ENCODE measurements at regions not wholly inside any gene's neighbourhood (a gene's known extent, or its start where the extent isn't known, plus 50 kb on each side); places are given as distances from the start of the nearest gene placed in this dataset.

DNA sequence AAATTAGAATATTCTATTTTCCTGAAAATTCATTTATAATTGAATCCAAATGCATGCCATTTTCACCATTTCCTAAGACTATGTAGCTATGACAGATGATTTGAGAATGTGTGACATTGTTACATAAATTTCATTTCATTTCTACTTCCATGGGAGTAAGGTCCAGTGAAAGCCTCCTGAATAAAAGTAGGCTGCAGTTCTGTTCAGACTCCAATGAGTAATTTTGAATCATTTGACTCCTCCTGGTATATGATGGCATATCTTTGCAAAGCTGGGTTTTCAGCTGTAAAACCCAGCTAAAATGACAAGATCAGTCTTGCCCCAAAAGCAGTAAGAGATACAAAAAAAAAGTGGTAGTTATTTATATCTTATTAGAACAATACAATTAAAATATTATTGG is 101.0 kb upstream of the DNAJC10 start:
- Histone ChIP-seq H3K9me3 (ENCODE audit: control insufficient read depth, insufficient read depth, low read length) (no peaks in the 10 kb centered on the region), H3K4me3 (ENCODE audit: low read depth, low read length) (no peak overlapping the region), H3K27ac (ENCODE audit: low read depth, low read length) (no peak overlapping the region), H3K27me3 (ENCODE audit: control insufficient read depth, insufficient read depth, low read length) (no peaks in the 10 kb centered on the region)
- DNase-seq (ENCODE audit: low read depth, low spot score): no peak
- ChIA-PET POLR2A (no interaction called here), CTCF (no interaction called here)
- TF ChIP-seq, protein P1, sequence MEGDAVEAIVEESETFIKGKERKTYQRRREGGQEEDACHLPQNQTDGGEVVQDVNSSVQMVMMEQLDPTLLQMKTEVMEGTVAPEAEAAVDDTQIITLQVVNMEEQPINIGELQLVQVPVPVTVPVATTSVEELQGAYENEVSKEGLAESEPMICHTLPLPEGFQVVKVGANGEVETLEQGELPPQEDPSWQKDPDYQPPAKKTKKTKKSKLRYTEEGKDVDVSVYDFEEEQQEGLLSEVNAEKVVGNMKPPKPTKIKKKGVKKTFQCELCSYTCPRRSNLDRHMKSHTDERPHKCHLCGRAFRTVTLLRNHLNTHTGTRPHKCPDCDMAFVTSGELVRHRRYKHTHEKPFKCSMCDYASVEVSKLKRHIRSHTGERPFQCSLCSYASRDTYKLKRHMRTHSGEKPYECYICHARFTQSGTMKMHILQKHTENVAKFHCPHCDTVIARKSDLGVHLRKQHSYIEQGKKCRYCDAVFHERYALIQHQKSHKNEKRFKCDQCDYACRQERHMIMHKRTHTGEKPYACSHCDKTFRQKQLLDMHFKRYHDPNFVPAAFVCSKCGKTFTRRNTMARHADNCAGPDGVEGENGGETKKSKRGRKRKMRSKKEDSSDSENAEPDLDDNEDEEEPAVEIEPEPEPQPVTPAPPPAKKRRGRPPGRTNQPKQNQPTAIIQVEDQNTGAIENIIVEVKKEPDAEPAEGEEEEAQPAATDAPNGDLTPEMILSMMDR (IDR thresholded peaks at IDR 0.05; ENCODE audit: low read depth, low read length): no peak

DNA sequence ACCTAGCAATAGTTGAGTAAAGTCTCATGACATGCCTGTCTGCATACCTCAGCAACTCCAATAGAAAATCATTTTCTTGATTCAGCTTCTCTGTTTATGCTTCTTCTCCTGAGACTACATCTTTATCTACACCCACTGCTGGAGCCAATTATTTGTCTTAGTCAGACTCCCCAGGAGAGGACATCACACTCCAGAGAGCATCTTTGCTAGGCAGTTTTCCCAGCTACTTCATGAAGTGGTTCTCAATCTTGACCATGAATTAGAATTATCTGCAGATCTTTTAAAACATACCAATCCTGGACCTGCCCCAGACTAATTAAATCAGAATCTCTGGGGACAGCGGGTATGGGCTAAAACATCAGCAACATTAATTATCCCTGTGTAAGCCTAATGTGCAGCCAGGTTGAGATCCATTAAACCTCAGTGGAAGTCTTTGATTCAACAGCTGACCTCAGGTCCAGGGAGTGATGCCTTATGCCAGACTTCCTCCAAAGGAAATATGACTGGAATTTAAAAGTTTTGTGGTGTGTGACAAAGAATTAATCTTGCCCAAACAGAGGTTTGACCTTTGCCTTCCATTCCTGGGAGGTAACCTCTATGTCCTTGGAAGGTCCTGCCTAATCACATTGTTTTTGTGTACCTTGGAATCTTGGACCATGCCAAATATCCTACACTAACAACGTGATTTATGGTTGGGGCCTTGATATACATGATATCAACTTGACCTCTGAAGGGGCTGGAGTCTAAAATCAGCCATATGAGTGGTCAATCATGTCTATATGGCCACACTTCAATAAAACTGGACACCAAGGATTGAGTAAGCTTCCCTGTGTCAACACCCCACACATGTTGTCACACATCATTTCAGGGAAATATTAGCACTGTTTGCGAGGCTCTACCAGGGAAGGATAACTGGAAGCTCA is 99.3 kb upstream of the DNAJC10 start:
- ChIA-PET POLR2A (no interaction called here), CTCF (no interaction called here)
- H3K27ac ChIP-seq (ENCODE audit: low read depth, low read length): no peak overlapping the region
- H3K9me3 ChIP-seq (ENCODE audit: control insufficient read depth, insufficient read depth, low read length): no peaks in the 10 kb centered on the region
- no peak overlapping the region for H3K4me3 ChIP-seq (ENCODE audit: low read depth, low read length)
- TF ChIP-seq, protein P1 (IDR thresholded peaks at IDR 0.05; ENCODE audit: low read depth, low read length): no peak
- no peaks in the 10 kb centered on the region for H3K27me3 ChIP-seq (ENCODE audit: control insufficient read depth, insufficient read depth, low read length)
- no peak for DNase-seq (ENCODE audit: low read depth, low spot score)

DNA sequence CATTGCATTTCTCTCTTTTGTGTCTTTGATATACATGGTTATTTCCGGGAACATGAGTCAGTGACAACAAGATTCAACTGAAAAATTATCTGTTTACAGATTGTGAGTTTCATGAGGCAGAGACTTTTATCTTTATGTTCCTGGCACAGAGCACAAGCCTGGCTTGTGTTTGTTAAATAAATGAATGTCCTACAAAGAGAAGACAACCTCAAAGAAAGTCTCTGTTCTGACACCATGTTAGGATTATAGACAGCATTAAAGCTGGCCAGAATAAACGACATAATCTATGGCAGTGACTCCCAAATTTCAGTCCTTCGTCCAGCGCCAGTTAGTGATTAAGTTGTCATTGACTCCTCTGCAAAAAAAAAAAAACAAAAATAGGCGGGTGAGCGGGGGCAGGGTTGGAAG is 97.4 kb upstream of the DNAJC10 start:
- H3K4me3 ChIP-seq (ENCODE audit: low read depth, low read length): no peak overlapping the region
- CTCF ChIA-PET: interaction anchor here (0.7 to 1.8 kb wide), 2 partner anchors 62 to 432 kb away, joined by 3 to 4 read pairs; no protein-coding TSS in a partner anchor
- H3K27me3 ChIP-seq (ENCODE audit: control insufficient read depth, insufficient read depth, low read length): no peaks in the 10 kb centered on the region
- TF ChIP-seq, protein P1 (IDR thresholded peaks at IDR 0.05; ENCODE audit: low read depth, low read length): no peak
- H3K27ac ChIP-seq (ENCODE audit: low read depth, low read length): no peak overlapping the region
- no peaks in the 10 kb centered on the region for H3K9me3 ChIP-seq (ENCODE audit: control insufficient read depth, insufficient read depth, low read length)
- DNase-seq (ENCODE audit: low read depth, low spot score): no peak
- POLR2A ChIA-PET: no interaction called here

DNA sequence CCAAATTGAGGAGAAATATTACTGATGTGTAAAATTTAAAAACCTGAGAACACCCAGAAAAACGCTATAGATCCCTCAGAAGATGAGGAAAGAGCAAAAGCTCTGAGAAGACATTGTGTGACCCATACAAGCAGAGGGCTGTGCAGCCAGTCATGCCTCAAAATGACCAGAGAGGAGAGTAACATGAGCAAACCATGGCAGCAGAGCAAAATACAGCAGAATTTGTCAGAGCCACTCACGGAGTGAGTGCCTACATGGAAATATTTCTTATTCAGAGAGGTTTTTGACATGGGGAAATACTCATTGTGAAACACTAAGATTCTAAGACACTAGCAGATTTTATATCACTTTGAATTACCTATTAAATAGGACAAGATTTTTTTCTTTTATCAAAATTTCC is 96.8 kb upstream of the DNAJC10 start:
- POLR2A ChIA-PET: no interaction called here
- Histone ChIP-seq H3K4me3 (ENCODE audit: low read depth, low read length) (no peak overlapping the region), H3K27me3 (ENCODE audit: control insufficient read depth, insufficient read depth, low read length) (no peaks in the 10 kb centered on the region), H3K9me3 (ENCODE audit: control insufficient read depth, insufficient read depth, low read length) (no peaks in the 10 kb centered on the region), H3K27ac (ENCODE audit: low read depth, low read length) (no peak overlapping the region)
- TF ChIP-seq, protein P1 (IDR thresholded peaks at IDR 0.05; ENCODE audit: low read depth, low read length): no peak
- DNase-seq (ENCODE audit: low read depth, low spot score): no peak
- CTCF ChIA-PET: no interaction called here

DNA sequence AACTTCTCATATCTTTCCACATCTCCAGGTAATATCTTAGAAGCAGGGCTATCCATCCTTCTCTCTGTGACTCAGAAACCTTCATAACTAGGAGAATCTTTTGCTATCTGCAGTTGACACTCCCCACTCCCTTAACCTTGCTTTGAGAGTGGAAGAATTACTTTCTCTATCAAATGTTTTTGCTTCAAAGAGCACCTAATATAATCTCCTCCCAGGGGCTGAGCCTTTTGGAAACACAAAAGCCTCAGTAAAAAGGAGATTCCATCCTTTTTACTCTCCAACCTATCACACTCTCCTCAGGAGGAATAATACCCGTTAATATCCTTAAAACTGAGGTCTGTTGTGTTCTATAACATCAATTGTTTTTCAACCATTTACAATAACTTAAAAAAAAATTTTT is 94.9 kb upstream of the DNAJC10 start:
- ChIA-PET CTCF (no interaction called here), POLR2A (no interaction called here)
- no peaks in the 10 kb centered on the region for H3K9me3 ChIP-seq (ENCODE audit: control insufficient read depth, insufficient read depth, low read length)
- no peak overlapping the region for H3K4me3 ChIP-seq (ENCODE audit: low read depth, low read length)
- DNase-seq (ENCODE audit: low read depth, low spot score): no peak
- H3K27me3 ChIP-seq (ENCODE audit: control insufficient read depth, insufficient read depth, low read length): no peaks in the 10 kb centered on the region
- TF ChIP-seq, protein P1 (IDR thresholded peaks at IDR 0.05; ENCODE audit: low read depth, low read length): no peak
- no peak overlapping the region for H3K27ac ChIP-seq (ENCODE audit: low read depth, low read length)

Measured in AG04450 (cell line).